ENCODE measurements at regions not wholly inside any gene's neighbourhood (a gene's known extent, or its start where the extent isn't known, plus 50 kb on each side); places are given as distances from the start of the nearest gene placed in this dataset.

GRCh38 chr2:38502107-38502506 is 100.6 kb downstream of the HNRNPLL start:
- H3K4me3 ChIP-seq: no peak overlapping the region
- no peak for DNase-seq (ENCODE audit: extremely low spot score)
- H3K4me1 ChIP-seq: peaks cover 16 to 61% (median 54%) of the 10 kb centered on the region in 4 donors
- intact Hi-C loops (cut with DNase I): no loop called here
- WGBS: 86% methylated on average over 1 of the region's 1 CpG
- no peaks in the 10 kb centered on the region for H3K27me3 ChIP-seq
- H3K36me3 ChIP-seq: no peaks in the 10 kb centered on the region
- peaks cover 0 to 13% (median 7%) of the 10 kb centered on the region in 4 donors for H3K9me3 ChIP-seq
- TF ChIP-seq POLR2AphosphoS5 (IDR thresholded peaks at IDR 0.05): no peak
- no peak for TF ChIP-seq CTCF (IDR thresholded peaks at IDR 0.05)
- TF ChIP-seq EP300 (IDR thresholded peaks at IDR 0.05): no peak
- no peak for TF ChIP-seq POLR2A (IDR thresholded peaks at IDR 0.05; ENCODE audit: low read depth)
- H3K27ac ChIP-seq (replicated peaks in 1 of 4): peak overlapping the region in 1 of 4 donors; percentile 90

GRCh38 chr2:38500283-38500634 is 102.5 kb downstream of the HNRNPLL start:
- Histone ChIP-seq H3K27ac (replicated peaks in 1 of 4) (peak overlapping the region; percentile 71 to 79 (median 76)), H3K36me3 (no peaks in the 10 kb centered on the region), H3K4me3 (no peak overlapping the region), H3K9me3 (peaks cover 0 to 13% (median 7%) of the 10 kb centered on the region in 4 donors), H3K4me1 (peaks cover 19 to 54% (median 51%) of the 10 kb centered on the region in 4 donors), H3K27me3 (no peaks in the 10 kb centered on the region)
- DNase-seq (ENCODE audit: extremely low spot score): no peak
- TF ChIP-seq POLR2A (IDR thresholded peaks at IDR 0.05; ENCODE audit: low read depth) (no peak), POLR2AphosphoS5 (IDR thresholded peaks at IDR 0.05) (peak; percentile 14 to 68), EP300 (IDR thresholded peaks at IDR 0.05) (no peak), CTCF (IDR thresholded peaks at IDR 0.05) (no peak)
- 54% methylated on average over 11 of the region's 12 CpGs for WGBS
- intact Hi-C loops (cut with DNase I): no loop called here

- H3K27me3 ChIP-seq: no peaks in the 10 kb centered on the region
- TF ChIP-seq CTCF (IDR thresholded peaks at IDR 0.05) (no peak), POLR2A (IDR thresholded peaks at IDR 0.05; ENCODE audit: low read depth) (no peak), POLR2AphosphoS5 (IDR thresholded peaks at IDR 0.05) (peak in 1 of 2 donors; percentile 51), EP300 (IDR thresholded peaks at IDR 0.05) (no peak)
- H3K4me3 ChIP-seq: no peak overlapping the region
- DNase-seq (ENCODE audit: extremely low spot score): no peak
- peaks cover 0 to 13% (median 7%) of the 10 kb centered on the region in 4 donors for H3K9me3 ChIP-seq
- peaks cover 19 to 56% (median 51%) of the 10 kb centered on the region in 4 donors for H3K4me1 ChIP-seq
- whole genome bisulfite sequencing: 36% methylated on average over 9 of the region's 9 CpGs
- H3K36me3 ChIP-seq: no peaks in the 10 kb centered on the region
- peak overlapping the region; percentile 71 to 79 (median 76) for H3K27ac ChIP-seq (replicated peaks in 1 of 4)
- intact Hi-C loops (cut with DNase I): loop anchor here (2.0 kb wide), 1 partner anchor 33 kb away; no protein-coding TSS in a partner anchor
Measured at GRCh38 chr2:38499548-38500282, 103.0 kb downstream of the HNRNPLL start.

GRCh38 chr2:38498045-38498481 is 104.7 kb downstream of the HNRNPLL start:
- H3K27ac ChIP-seq (replicated peaks in 1 of 4): peak overlapping the region in 3 of 4 donors; percentile 5 to 76 (median 57)
- no peak for DNase-seq (ENCODE audit: extremely low spot score)
- H3K27me3 ChIP-seq: no peaks in the 10 kb centered on the region
- WGBS: 85% methylated on average over 3 of the region's 3 CpGs
- H3K36me3 ChIP-seq: no peaks in the 10 kb centered on the region
- peaks cover 0 to 13% (median 7%) of the 10 kb centered on the region in 4 donors for H3K9me3 ChIP-seq
- intact Hi-C loops (cut with DNase I): loop anchor here (2.0 kb wide), 1 partner anchor 31 kb away; no protein-coding TSS in a partner anchor
- H3K4me1 ChIP-seq: peaks cover 19 to 56% (median 53%) of the 10 kb centered on the region in 4 donors
- TF ChIP-seq EP300 (IDR thresholded peaks at IDR 0.05) (no peak), POLR2A (IDR thresholded peaks at IDR 0.05; ENCODE audit: low read depth) (no peak), CTCF (IDR thresholded peaks at IDR 0.05) (no peak), POLR2AphosphoS5 (IDR thresholded peaks at IDR 0.05) (no peak)
- H3K4me3 ChIP-seq: no peak overlapping the region
